ENCODE measurements at regions not wholly inside any gene's neighbourhood (a gene's known extent, or its start where the extent isn't known, plus 50 kb on each side); places are given as distances from the start of the nearest gene placed in this dataset.

- DNase-seq (ENCODE audit: low read depth): no peak
- Histone ChIP-seq H3K36me3 (ENCODE audit: control insufficient read depth, insufficient read depth, low read length) (no peaks in the 10 kb centered on the region), H3K4me3 (ENCODE audit: low read depth, low read length) (no peak overlapping the region), H3K27me3 (ENCODE audit: control insufficient read depth, insufficient read depth, low read length) (no peaks in the 10 kb centered on the region)
- no peak for TF ChIP-seq CTCF (IDR thresholded peaks at IDR 0.05; ENCODE audit: insufficient read depth, low read depth, low read length)
- ChIA-PET CTCF (interaction anchor here (0.6 kb wide), 1 partner anchor 43 kb away, joined by 4 read pairs; no protein-coding TSS in a partner anchor), POLR2A (no interaction called here)
These were observed 326.6 kb downstream of the MZT1 start for GRCh38 chr13:72400856-72401255.

- TF ChIP-seq CTCF (IDR thresholded peaks at IDR 0.05; ENCODE audit: insufficient read depth, low read depth, low read length): no peak
- H3K36me3 ChIP-seq (ENCODE audit: control insufficient read depth, insufficient read depth, low read length): no peaks in the 10 kb centered on the region
- CTCF ChIA-PET: no interaction called here
- H3K4me3 ChIP-seq (ENCODE audit: low read depth, low read length): no peak overlapping the region
- POLR2A ChIA-PET: no interaction called here
- DNase-seq (ENCODE audit: low read depth): no peak
- H3K27me3 ChIP-seq (ENCODE audit: control insufficient read depth, insufficient read depth, low read length): no peaks in the 10 kb centered on the region
These were observed 328.1 kb downstream of the MZT1 start for GRCh38 chr13:72399351-72399750.

DNA sequence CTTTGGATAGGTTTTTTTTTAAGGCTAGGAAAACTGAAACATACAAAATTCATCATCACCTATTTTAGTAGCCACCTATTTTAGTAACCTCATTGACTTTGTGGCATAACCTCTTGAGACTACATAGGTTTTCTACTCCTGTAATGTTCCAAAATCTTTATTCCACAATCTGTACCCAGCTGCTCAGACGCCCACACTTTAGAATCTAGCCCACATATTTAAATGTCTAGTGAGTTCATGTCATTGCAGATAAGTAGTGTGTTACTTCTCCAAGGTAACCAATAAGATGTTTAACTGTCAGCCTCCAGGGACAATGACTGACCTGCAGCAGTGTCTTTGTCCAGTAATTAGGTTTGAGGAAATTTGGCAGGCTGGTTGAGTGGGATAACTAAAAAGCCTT is 330.2 kb downstream of the MZT1 start:
- ChIA-PET CTCF (no interaction called here), POLR2A (no interaction called here)
- Histone ChIP-seq H3K36me3 (ENCODE audit: control insufficient read depth, insufficient read depth, low read length) (no peaks in the 10 kb centered on the region), H3K27me3 (ENCODE audit: control insufficient read depth, insufficient read depth, low read length) (no peaks in the 10 kb centered on the region), H3K4me3 (ENCODE audit: low read depth, low read length) (no peak overlapping the region)
- TF ChIP-seq CTCF (IDR thresholded peaks at IDR 0.05; ENCODE audit: insufficient read depth, low read depth, low read length): no peak
- DNase-seq (ENCODE audit: low read depth): no peak

DNA sequence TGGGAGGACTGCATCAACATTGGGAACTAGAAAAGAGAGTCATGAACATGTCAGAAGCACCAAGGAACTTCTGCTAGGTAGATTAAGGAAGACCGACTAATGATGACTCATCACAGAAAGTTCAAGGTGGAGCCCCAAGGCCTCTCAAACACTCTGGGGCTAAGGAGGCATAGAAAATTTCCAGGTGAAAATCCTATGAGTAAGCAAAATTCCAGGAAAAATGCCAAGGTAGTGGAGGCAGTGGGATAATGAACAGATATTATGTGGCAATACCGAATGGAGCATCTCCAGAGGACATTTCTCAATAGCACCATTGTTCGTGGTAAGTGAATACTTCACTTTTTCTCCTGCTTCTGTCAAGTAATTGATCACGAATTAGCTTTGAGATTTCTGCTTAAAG is 336.5 kb downstream of the MZT1 start:
- no peak for TF ChIP-seq CTCF (IDR thresholded peaks at IDR 0.05; ENCODE audit: insufficient read depth, low read depth, low read length)
- ChIA-PET POLR2A (no interaction called here), CTCF (no interaction called here)

DNA sequence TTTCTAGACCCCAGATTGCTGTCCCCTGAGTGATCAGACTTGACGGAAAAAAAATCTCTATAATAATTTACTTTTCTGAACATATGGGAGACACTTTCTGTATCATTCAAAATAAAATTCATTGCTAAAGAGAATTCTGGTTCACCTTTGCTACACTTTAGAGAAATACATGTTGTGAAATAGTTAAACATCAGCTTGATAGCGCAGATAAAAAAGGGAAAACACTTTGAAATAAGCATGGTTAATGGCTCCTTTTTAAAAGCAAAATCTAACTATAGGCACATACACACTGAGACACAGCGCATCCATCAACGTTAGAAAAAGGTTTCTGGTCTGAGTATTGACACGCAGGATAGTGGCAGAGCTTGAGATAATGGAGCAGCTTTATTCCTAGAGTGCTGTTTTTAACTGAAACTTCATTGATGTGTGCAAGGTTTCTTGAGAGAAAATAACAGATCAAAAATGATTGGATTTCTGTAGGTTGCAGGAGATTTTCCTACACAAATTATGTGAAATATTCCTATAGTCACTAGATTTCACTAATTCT is 341.2 kb downstream of the MZT1 start:
- Histone ChIP-seq H3K4me3 (ENCODE audit: low read depth, low read length) (no peak overlapping the region), H3K36me3 (ENCODE audit: control insufficient read depth, insufficient read depth, low read length) (no peaks in the 10 kb centered on the region), H3K27me3 (ENCODE audit: control insufficient read depth, insufficient read depth, low read length) (no peaks in the 10 kb centered on the region)
- no peak for DNase-seq (ENCODE audit: low read depth)
- POLR2A ChIA-PET: no interaction called here
- CTCF ChIA-PET: no interaction called here
- TF ChIP-seq CTCF (IDR thresholded peaks at IDR 0.05; ENCODE audit: insufficient read depth, low read depth, low read length): no peak

More for the DNA sequence above, 336.5 kb downstream of the MZT1 start:
- no peak for DNase-seq (ENCODE audit: low read depth)
- Histone ChIP-seq H3K27me3 (ENCODE audit: control insufficient read depth, insufficient read depth, low read length) (no peaks in the 10 kb centered on the region), H3K4me3 (ENCODE audit: low read depth, low read length) (no peak overlapping the region), H3K36me3 (ENCODE audit: control insufficient read depth, insufficient read depth, low read length) (no peaks in the 10 kb centered on the region)
